Astrocyte (in vitro differentiated cells and primary cell): ENCODE measurements at regions not wholly inside any gene's neighbourhood (a gene's known extent, or its start where the extent isn't known, plus 50 kb on each side); places are given as distances from the start of the nearest gene placed in this dataset.

Experiments used
- DNase-seq: peaks from one replicate; pipeline ENCODE4 v3.0.0-alpha.2; 2010; ENCODE audit warnings: low read depth
- FAIRE-seq: peaks from 2 replicates; lab custom pipeline; 2011; peaks lifted over from hg19 to GRCh38; lab: Jason Lieb, UNC
- H2AFZ ChIP-seq: 2 replicates; pipeline ENCODE4 v1.6.0; 2012; ENCODE audit warnings: low read depth, low read length, inconsistent platforms
- H3K27ac ChIP-seq: 2 replicates; pipeline ENCODE4 v1.5.1; 2011; ENCODE audit warnings: low read depth, low read length, inconsistent platforms
- H3K27me3 ChIP-seq: 2 replicates; pipeline ENCODE4 v1.6.0; 2011; ENCODE audit warnings: low read length, inconsistent platforms; ENCODE audit not compliant: insufficient read depth
- H3K36me3 ChIP-seq: 2 replicates; pipeline ENCODE4 v1.5.1; 2011; ENCODE audit warnings: low read length, inconsistent platforms; ENCODE audit not compliant: insufficient read depth
- H3K4me1 ChIP-seq: 2 replicates; pipeline ENCODE4 v1.5.1; 2011; ENCODE audit warnings: low read length, inconsistent platforms; ENCODE audit not compliant: insufficient read depth
- H3K4me2 ChIP-seq: 2 replicates; pipeline ENCODE4 v1.6.0; 2012; ENCODE audit warnings: low read length, inconsistent platforms
- H3K4me3 ChIP-seq: 2 replicates; pipeline ENCODE4 v1.5.1; 2011; ENCODE audit warnings: low read depth, mild to moderate bottlenecking, low read length, inconsistent platforms; ENCODE audit not compliant: insufficient read depth
- H3K79me2 ChIP-seq: 2 replicates; pipeline ENCODE4 v1.6.0; 2012; ENCODE audit warnings: mild to moderate bottlenecking, low read length, inconsistent platforms; ENCODE audit not compliant: insufficient read depth
- H3K9ac ChIP-seq: 2 replicates; pipeline ENCODE4 v1.6.0; 2012; ENCODE audit warnings: mild to moderate bottlenecking, low read length, inconsistent platforms
- H3K9me3 ChIP-seq: 2 replicates; pipeline ENCODE4 v1.5.1; 2012; ENCODE audit warnings: low read depth, mild to moderate bottlenecking, low read length, inconsistent platforms; ENCODE audit not compliant: insufficient read depth
- H4K20me1 ChIP-seq: 2 replicates; pipeline ENCODE4 v1.6.0; 2012; ENCODE audit warnings: low read length, inconsistent platforms; ENCODE audit not compliant: insufficient read depth
- H3K27ac Mint-ChIP-seq: one replicate; pipeline ENCODE4 v1.8.0; 2021; ENCODE audit warnings: mild to moderate bottlenecking, mixed read lengths; ENCODE audit not compliant: unreplicated experiment
- H3K27me3 Mint-ChIP-seq: one replicate; pipeline ENCODE4 v1.8.0; 2021; ENCODE audit warnings: low read depth, mixed read lengths; ENCODE audit not compliant: unreplicated experiment
- H3K36me3 Mint-ChIP-seq: one replicate; pipeline ENCODE4 v1.8.0; 2021; ENCODE audit warnings: low read depth, mixed read lengths; ENCODE audit not compliant: unreplicated experiment
- H3K4me1 Mint-ChIP-seq: one replicate; pipeline ENCODE4 v1.8.0; 2021; ENCODE audit warnings: low read depth, mixed read lengths; ENCODE audit not compliant: unreplicated experiment
- H3K4me3 Mint-ChIP-seq: one replicate; pipeline ENCODE4 v1.8.0; 2021; ENCODE audit warnings: mild to moderate bottlenecking, moderate library complexity, mixed read lengths; ENCODE audit not compliant: unreplicated experiment
- H3K9me3 Mint-ChIP-seq: one replicate; pipeline ENCODE4 v1.8.0; 2021; ENCODE audit warnings: mild to moderate bottlenecking, mixed read lengths; ENCODE audit not compliant: unreplicated experiment
- CTCF ChIP-seq: IDR thresholded peaks from 2 replicates; pipeline ENCODE4 v1.5.1; 2011; ENCODE audit warnings: low read depth, mild to moderate bottlenecking, inconsistent platforms, low read length, moderate library complexity; ENCODE audit not compliant: insufficient read depth
- EZH2 ChIP-seq: IDR thresholded peaks from 2 replicates; pipeline ENCODE4 v1.6.1; 2012; ENCODE audit warnings: mild to moderate bottlenecking, low read length, inconsistent platforms; ENCODE audit not compliant: insufficient read depth

DNA sequence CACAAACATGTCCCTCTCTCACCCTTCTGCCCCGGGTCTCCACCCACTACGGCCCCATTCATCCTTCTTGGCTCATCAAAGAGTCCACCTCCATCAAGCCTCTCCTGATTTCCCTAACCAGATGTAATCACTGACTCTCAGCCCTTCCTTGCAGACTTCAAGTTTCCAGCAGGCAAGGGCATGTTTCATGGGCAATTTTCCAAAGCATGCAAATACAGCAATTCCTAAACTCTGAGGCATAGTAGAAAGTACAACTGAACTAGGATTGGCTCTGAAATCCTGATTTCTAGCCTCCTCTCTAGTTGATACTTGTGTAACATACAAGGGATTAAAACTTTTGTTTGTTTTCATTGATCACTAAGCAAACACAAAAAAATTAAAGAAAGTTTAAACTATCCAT, 109.1 kb upstream of the GADD45A start:
- H3K4me2 ChIP-seq, result no peak overlapping the region
- H3K9ac ChIP-seq, result no peak overlapping the region
- peaks cover 20% of the 10 kb centered on the region for H3K4me1 ChIP-seq
- Mint-ChIP-seq H3K27me3 (no peaks in the 10 kb centered on the region), H3K4me1 (peaks cover 13% of the 10 kb centered on the region), H3K27ac (no peak overlapping the region), H3K36me3 (no peaks in the 10 kb centered on the region), H3K4me3 (peak overlapping the region; percentile 31), H3K9me3 (no peaks in the 10 kb centered on the region)
- DNase-seq, result peak; percentile 85
- no peaks in the 10 kb centered on the region for H3K9me3 ChIP-seq
- H3K27me3 ChIP-seq, result no peaks in the 10 kb centered on the region
- no peak for FAIRE-seq
- no peaks in the 10 kb centered on the region for H3K36me3 ChIP-seq
- H3K79me2 ChIP-seq, result no peaks in the 10 kb centered on the region
- no peak overlapping the region for H3K4me3 ChIP-seq
- no peaks in the 10 kb centered on the region for H4K20me1 ChIP-seq
- H3K27ac ChIP-seq, result no peak overlapping the region
- H2AFZ ChIP-seq, result no peak overlapping the region
- TF ChIP-seq EZH2, result no peak
- TF ChIP-seq CTCF, result no peak

- H3K27me3 ChIP-seq, result no peaks in the 10 kb centered on the region
- FAIRE-seq, result no peak
- no peak overlapping the region for H3K27ac ChIP-seq
- no peaks in the 10 kb centered on the region for H3K27me3 Mint-ChIP-seq
- H3K79me2 ChIP-seq, result no peaks in the 10 kb centered on the region
- H3K36me3 ChIP-seq, result no peaks in the 10 kb centered on the region
- no peaks in the 10 kb centered on the region for H3K9me3 Mint-ChIP-seq
- no peaks in the 10 kb centered on the region for H3K9me3 ChIP-seq
- no peaks in the 10 kb centered on the region for H4K20me1 ChIP-seq
- H3K4me3 Mint-ChIP-seq, result no peak overlapping the region
- no peak overlapping the region for H2AFZ ChIP-seq
- peaks cover 7% of the 10 kb centered on the region for H3K4me1 Mint-ChIP-seq
- no peak overlapping the region for H3K4me3 ChIP-seq
- no peak overlapping the region for H3K9ac ChIP-seq
- DNase-seq, result no peak
- H3K4me1 ChIP-seq, result peaks cover 15% of the 10 kb centered on the region
- TF ChIP-seq CTCF (no peak), EZH2 (no peak)
- no peaks in the 10 kb centered on the region for H3K36me3 Mint-ChIP-seq
- no peak overlapping the region for H3K27ac Mint-ChIP-seq
- no peak overlapping the region for H3K4me2 ChIP-seq
Measured at GRCh38 chr1:67576474-67576873, 108.5 kb upstream of the GADD45A start.

DNA sequence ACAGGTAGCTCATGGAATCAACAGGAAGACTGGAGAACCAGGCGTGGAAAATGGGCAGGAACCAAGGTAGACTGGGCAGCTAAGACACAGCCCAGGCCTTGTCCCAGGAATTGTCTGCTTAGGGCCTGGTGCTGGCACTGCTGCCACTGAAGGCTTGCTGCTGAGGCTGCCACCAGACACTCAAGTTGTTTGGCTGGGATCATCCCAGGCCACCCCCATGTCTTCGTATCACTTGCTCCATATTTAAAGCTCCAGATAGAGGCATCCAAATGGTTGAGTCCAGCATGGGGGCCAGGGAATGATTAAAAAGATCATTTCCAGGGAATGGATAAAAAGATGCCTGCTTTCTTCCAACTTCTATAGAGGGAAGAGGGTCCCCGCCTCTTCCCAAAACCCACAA, 107.4 kb upstream of the GADD45A start:
- H2AFZ ChIP-seq, result no peak overlapping the region
- no peak for FAIRE-seq

More for the DNA sequence above, 107.4 kb upstream of the GADD45A start:
- Histone ChIP-seq H3K9ac (no peak overlapping the region), H3K27ac (no peak overlapping the region), H3K9me3 (no peaks in the 10 kb centered on the region), H3K36me3 (no peaks in the 10 kb centered on the region), H3K4me2 (no peak overlapping the region), H3K27me3 (no peaks in the 10 kb centered on the region), H3K4me1 (peaks cover 10% of the 10 kb centered on the region), H3K79me2 (no peaks in the 10 kb centered on the region), H4K20me1 (no peaks in the 10 kb centered on the region), H3K4me3 (no peak overlapping the region)
- H3K4me3 Mint-ChIP-seq, result no peak overlapping the region
- TF ChIP-seq EZH2 (no peak), CTCF (no peak)
- no peaks in the 10 kb centered on the region for H3K36me3 Mint-ChIP-seq
- no peaks in the 10 kb centered on the region for H3K27me3 Mint-ChIP-seq
- no peak for DNase-seq
- no peak overlapping the region for H3K27ac Mint-ChIP-seq
- H3K4me1 Mint-ChIP-seq, result peaks cover 3% of the 10 kb centered on the region
- no peaks in the 10 kb centered on the region for H3K9me3 Mint-ChIP-seq
